K562 (cell line): ENCODE measurements at regions not wholly inside any gene's neighbourhood (a gene's known extent, or its start where the extent isn't known, plus 50 kb on each side); places are given as distances from the start of the nearest gene placed in this dataset.
"Not testable (repeated sequence)": the region's sequence is repeated elsewhere in the genome, so short reads cannot be mapped to it uniquely, and the experiment has no call there.

Source experiments
- ATAC-seq: fragments of 200-7000 bp; cut with Tn5 transposase; 3 replicates; pipeline ENCODE4 v1.9.1; 2020; ENCODE audit warnings: moderate library complexity
- BruUV-seq: library from RNA; stranded (reverse); fragments of 400-500 nt; replicated peaks from 2 replicates; lab custom pipeline; 2021; lab: Mats Ljungman, UMichigan
- CTCF ChIA-PET: fragments of 300-600 bp; formaldehyde crosslinking; extraction: SDS; loops from one replicate; lab custom pipeline; 2021; ENCODE audit warnings: low intra/inter-chr PET ratio; lab: Yijun Ruan, JAX
- POLR2A ChIA-PET: fragments of 300-600, 350-650 bp; sonication (Branson Sonifier 250); formaldehyde crosslinking; extraction: SDS; loops from one replicate; lab custom pipeline; 2021; ENCODE audit warnings: antibody characterized with exemption, inconsistent platforms; lab: Yijun Ruan, JAX
- DNase-seq, 4 experiments: peaks; one replicate each; pipeline versions ENCODE4 v3.0.0 to v3.0.0-alpha.2; 2011 to 2018; ENCODE audit warnings: low spot score in 3 of 4, mixed read lengths in 3 of 4; ENCODE audit errors: extremely low read depth in 1 of 4
- FAIRE-seq: peaks from 2 replicates; lab custom pipeline; 2011; peaks lifted over from hg19 to GRCh38; lab: Jason Lieb, UNC
- H2AFZ ChIP-seq: 2 replicates; pipeline ENCODE4 v1.6.0; 2011; ENCODE audit warnings: low read depth, low read length, control low read depth, inconsistent platforms
- H3K27ac ChIP-seq: fragments of 200-600 bp; 3 replicates; pipeline ENCODE4 v1.8.0; 2011; ENCODE audit warnings: low read depth, mild to moderate bottlenecking, control low read depth, inconsistent platforms, low read length, moderate library complexity, mixed read lengths; ENCODE audit errors: extremely low read depth
- H3K27me3 ChIP-seq, 2 experiments: fragments of 300-600 bp in 1 of 2; 2 replicates in 1 of 2; 3 replicates in 1 of 2; pipeline versions ENCODE4 v1.6.0 to v1.8.0; 2011; ENCODE audit warnings: inconsistent platforms in 2 of 2, low read length in 2 of 2, mild to moderate bottlenecking in 1 of 2, mixed read lengths in 1 of 2, moderate library complexity in 1 of 2; ENCODE audit not compliant: control insufficient read depth in 2 of 2, insufficient read depth in 2 of 2
- H3K36me3 ChIP-seq: fragments of 300-600 bp; 3 replicates; pipeline ENCODE4 v1.8.0; 2011; ENCODE audit warnings: mild to moderate bottlenecking, low read length, inconsistent platforms; ENCODE audit not compliant: control insufficient read depth, insufficient read depth
- H3K4me1 ChIP-seq, 2 experiments: fragments of 200-600 bp in 1 of 2; replicated peaks in 1 of 2; 2 replicates in 1 of 2; 3 replicates in 1 of 2; pipeline versions ENCODE4 v1.5.1 to v1.8.0; 2011; ENCODE audit warnings: inconsistent platforms in 2 of 2, low read length in 2 of 2, mild to moderate bottlenecking in 1 of 2, mixed read lengths in 1 of 2, moderate library complexity in 1 of 2; ENCODE audit not compliant: control insufficient read depth in 2 of 2, insufficient read depth in 2 of 2
- H3K4me2 ChIP-seq: 2 replicates; pipeline ENCODE4 v1.6.1; 2011; ENCODE audit warnings: low read length, control low read depth, inconsistent platforms, mixed read lengths; ENCODE audit not compliant: insufficient read depth
- H3K4me3 ChIP-seq: fragments of 200-600 bp; sonication (generic), shearing (Covaris generic); 2 replicates; pipeline ENCODE4 v1.5.1; 2016; ENCODE audit warnings: control low read depth, inconsistent platforms
- H3K79me2 ChIP-seq: fragments of 200-600 bp; 3 replicates; pipeline ENCODE4 v1.8.0; 2011; ENCODE audit warnings: low read length, inconsistent platforms; ENCODE audit not compliant: control insufficient read depth, insufficient read depth
- H3K9ac ChIP-seq, 2 experiments: 2 replicates each; pipeline versions ENCODE4 v1.6.0 to v1.6.1; 2011; ENCODE audit warnings: low read depth in 2 of 2, low read length in 2 of 2, control low read depth in 1 of 2, inconsistent platforms in 1 of 2, mild to moderate bottlenecking in 1 of 2, mixed read lengths in 1 of 2; ENCODE audit not compliant: insufficient read depth in 1 of 2
- H3K9me1 ChIP-seq: one replicate; pipeline ENCODE4 v1.6.0; 2011; ENCODE audit warnings: inconsistent platforms, mild to moderate bottlenecking, low read length, moderate library complexity; ENCODE audit not compliant: control insufficient read depth, insufficient read depth
- H3K9me3 ChIP-seq: replicated peaks from 2 replicates; pipeline ENCODE4 v1.5.1; 2011; ENCODE audit warnings: low read depth, low read length, inconsistent platforms; ENCODE audit not compliant: control insufficient read depth, insufficient read depth
- H4K20me1 ChIP-seq: replicated peaks from 2 replicates; pipeline ENCODE4 v1.6.1; 2011; ENCODE audit warnings: low read length, inconsistent platforms, mixed read lengths; ENCODE audit not compliant: control insufficient read depth, insufficient read depth
- BACH1 ChIP-seq: fragments of 200-800 bp; sonication (Bioruptor generic); IDR thresholded peaks from 2 replicates; pipeline ENCODE4 v1.6.1; 2016; ENCODE audit warnings: missing genetic modification characterization, missing compliant biosample characterization
- FOS ChIP-seq: IDR thresholded peaks from 3 replicates; pipeline ENCODE4 v1.6.1; 2011; ENCODE audit not compliant: insufficient read length; ENCODE audit errors: extremely low read depth
- PRMT5 ChIP-seq: sonication (generic); formaldehyde crosslinking; IDR thresholded peaks from 2 replicates; pipeline ENCODE4 v1.5.0; 2020; ENCODE audit warnings: missing genetic modification reagents
- ZNF24 ChIP-seq: fragments of 450-650 bp; IDR thresholded peaks from 2 replicates; pipeline ENCODE4 v1.6.1; 2016
- ZNF347 ChIP-seq: fragments of 450-650 bp; formaldehyde crosslinking; IDR thresholded peaks from 2 replicates; pipeline ENCODE4 v1.4.0; 2020; ENCODE audit warnings: low read depth, mild to moderate bottlenecking, moderate library complexity
- ZNF57 ChIP-seq: fragments of 450-650 bp; formaldehyde crosslinking; IDR thresholded peaks from 2 replicates; pipeline ENCODE4 v1.4.0; 2020; ENCODE audit warnings: mild to moderate bottlenecking, moderate library complexity
- WGBS: fragments of 100-300 bp; shearing (Covaris generic); methylation state at CpG from one replicate; pipeline ENCODE4 v1.1.6; 2016; ENCODE audit warnings: low coverage, mixed read lengths; ENCODE audit not compliant: insufficient coverage; ENCODE audit errors: missing lambda C conversion rate; 5-methylcytosine and 5-hydroxymethylcytosine counted together
- in situ Hi-C: fragments of 300-500 bp; cut with MboI; formaldehyde crosslinking; loops from 4 replicates; pipeline ENCODE4 v1.15.0; 2018; ENCODE audit warnings: inconsistent platforms, mixed read lengths
- intact Hi-C: fragments of 100-400 bp; cut with micrococcal nuclease; formaldehyde crosslinking; loops from 2 replicates; pipeline ENCODE4 v1.14.2; 2022
- TF ChIP-seq, protein P1 (sequence below), 2 experiments: fragments of 450-650 bp; formaldehyde crosslinking in 1 of 2; IDR thresholded peaks; 2 replicates each; pipeline versions ENCODE4 v1.4.0 to v1.6.1; 2014 to 2020; ENCODE audit warnings: mild to moderate bottlenecking in 2 of 2, borderline replicate concordance in 1 of 2, low read depth in 1 of 2

DNA sequence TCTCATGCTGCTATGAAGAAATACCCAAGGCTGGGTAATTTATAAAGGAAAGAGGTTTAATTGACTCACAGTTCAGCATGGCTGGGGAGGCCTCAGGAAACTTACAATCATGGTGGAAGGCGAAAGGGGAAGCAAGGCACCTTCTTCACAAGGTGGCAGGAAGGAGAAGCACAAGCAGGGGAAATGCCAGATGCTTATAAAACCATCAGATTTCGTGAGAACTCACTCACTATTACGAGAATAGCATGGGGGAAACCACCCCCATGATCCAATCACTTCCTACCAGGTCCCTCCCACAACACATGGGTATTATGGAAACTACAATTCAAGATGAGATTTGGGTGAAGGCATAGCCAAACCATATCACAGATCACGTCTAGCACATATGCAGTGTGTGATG is 61.8 kb upstream of the MARCKS start:
- CTCF ChIA-PET, POLR2A ChIA-PET, ATAC-seq, H3K27me3 ChIP-seq, H3K79me2 ChIP-seq, H3K9me1 ChIP-seq, in situ Hi-C loops, H2AFZ ChIP-seq, H3K9me3 ChIP-seq, BruUV-seq, intact Hi-C loops, H3K9ac ChIP-seq, H3K4me2 ChIP-seq, H4K20me1 ChIP-seq, DNase-seq, H3K4me3 ChIP-seq, H3K36me3 ChIP-seq, H3K4me1 ChIP-seq, H3K27ac ChIP-seq, FAIRE-seq: not testable (repeated sequence)
- WGBS, result 0% methylated on average over 4 of the region's 4 CpGs

DNA sequence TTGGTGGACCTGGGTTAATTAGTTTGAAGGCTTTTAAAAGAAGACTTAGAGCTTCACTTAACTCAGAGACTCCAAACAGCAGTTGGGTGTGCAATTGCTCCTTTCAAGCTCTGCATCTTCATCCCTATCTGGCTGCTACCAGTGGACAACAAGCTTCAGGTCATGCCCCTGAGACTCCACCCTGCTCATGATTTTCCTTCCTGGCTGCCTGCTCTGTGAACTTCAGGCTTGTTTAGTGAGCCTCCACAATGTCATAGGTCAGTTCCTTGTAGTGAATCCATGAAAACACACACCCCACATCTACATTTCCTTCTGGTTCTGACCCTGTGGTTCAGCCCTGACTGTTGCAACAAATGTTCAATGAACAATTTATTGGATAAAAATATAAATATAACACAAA is 61.1 kb upstream of the MARCKS start:
- H3K27ac ChIP-seq, result no peak overlapping the region
- TF ChIP-seq BACH1, result no peak
- no peak for TF ChIP-seq ZNF24
- TF ChIP-seq FOS, result no peak
- no peak for TF ChIP-seq ZNF57 (CRISPR knock-in tag)
- TF ChIP-seq PRMT5, result no peak
- TF ChIP-seq, protein P1, sequence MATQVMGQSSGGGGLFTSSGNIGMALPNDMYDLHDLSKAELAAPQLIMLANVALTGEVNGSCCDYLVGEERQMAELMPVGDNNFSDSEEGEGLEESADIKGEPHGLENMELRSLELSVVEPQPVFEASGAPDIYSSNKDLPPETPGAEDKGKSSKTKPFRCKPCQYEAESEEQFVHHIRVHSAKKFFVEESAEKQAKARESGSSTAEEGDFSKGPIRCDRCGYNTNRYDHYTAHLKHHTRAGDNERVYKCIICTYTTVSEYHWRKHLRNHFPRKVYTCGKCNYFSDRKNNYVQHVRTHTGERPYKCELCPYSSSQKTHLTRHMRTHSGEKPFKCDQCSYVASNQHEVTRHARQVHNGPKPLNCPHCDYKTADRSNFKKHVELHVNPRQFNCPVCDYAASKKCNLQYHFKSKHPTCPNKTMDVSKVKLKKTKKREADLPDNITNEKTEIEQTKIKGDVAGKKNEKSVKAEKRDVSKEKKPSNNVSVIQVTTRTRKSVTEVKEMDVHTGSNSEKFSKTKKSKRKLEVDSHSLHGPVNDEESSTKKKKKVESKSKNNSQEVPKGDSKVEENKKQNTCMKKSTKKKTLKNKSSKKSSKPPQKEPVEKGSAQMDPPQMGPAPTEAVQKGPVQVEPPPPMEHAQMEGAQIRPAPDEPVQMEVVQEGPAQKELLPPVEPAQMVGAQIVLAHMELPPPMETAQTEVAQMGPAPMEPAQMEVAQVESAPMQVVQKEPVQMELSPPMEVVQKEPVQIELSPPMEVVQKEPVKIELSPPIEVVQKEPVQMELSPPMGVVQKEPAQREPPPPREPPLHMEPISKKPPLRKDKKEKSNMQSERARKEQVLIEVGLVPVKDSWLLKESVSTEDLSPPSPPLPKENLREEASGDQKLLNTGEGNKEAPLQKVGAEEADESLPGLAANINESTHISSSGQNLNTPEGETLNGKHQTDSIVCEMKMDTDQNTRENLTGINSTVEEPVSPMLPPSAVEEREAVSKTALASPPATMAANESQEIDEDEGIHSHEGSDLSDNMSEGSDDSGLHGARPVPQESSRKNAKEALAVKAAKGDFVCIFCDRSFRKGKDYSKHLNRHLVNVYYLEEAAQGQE (IDR thresholded peaks at IDR 0.05; ENCODE audit: borderline replicate concordance), result no peak
- TF ChIP-seq, protein P1 (CRISPR knock-in tag; IDR thresholded peaks at IDR 0.05; ENCODE audit: low read depth), result no peak
- no peak for TF ChIP-seq ZNF347 (CRISPR knock-in tag)

More for the DNA sequence above, 61.1 kb upstream of the MARCKS start:
- Histone ChIP-seq H3K36me3 (no peaks in the 10 kb centered on the region), H2AFZ (no peak overlapping the region), H3K4me2 (no peak overlapping the region), H3K27me3 (no peaks in the 10 kb centered on the region), H3K9ac (no peak overlapping the region), H3K9me1 (no peaks in the 10 kb centered on the region), H3K79me2 (no peaks in the 10 kb centered on the region), H3K4me1 (no peaks in the 10 kb centered on the region), H4K20me1 (no peaks in the 10 kb centered on the region), H3K9me3 (no peaks in the 10 kb centered on the region), H3K4me3 (no peak overlapping the region)
- BruUV-seq, result no TSS peak
- ATAC-seq (no peak), FAIRE-seq (no peak), DNase-seq (no peak)
- in situ Hi-C loops, result no loop called here
- ChIA-PET POLR2A (interaction anchor here (1.6 kb wide), 1 partner anchor 9 kb away, joined by 6 read pairs; no protein-coding TSS in a partner anchor), CTCF (no interaction called here)
- intact Hi-C loops, result no loop called here
